Left forelimb (tissue), 1 donor: ENCODE measurements at regions not wholly inside any gene's neighbourhood (a gene's known extent, or its start where the extent isn't known, plus 50 kb on each side); places are given as distances from the start of the nearest gene placed in this dataset.
"Not testable (repeated sequence)": the region's sequence is repeated elsewhere in the genome, so short reads cannot be mapped to it uniquely, and the experiment has no call there.

Experiments
- DNase-seq: peaks from one replicate; pipeline ENCODE4 v3.0.0-alpha.2; 2018; ENCODE audit warnings: low spot score

GRCh38 chr14:53395267-53395666 lies 242.1 kb upstream of the DDHD1 start:
- not testable (repeated sequence) for DNase-seq

GRCh38 chr14:53391631-53392285 lies 238.6 kb upstream of the DDHD1 start:
- DNase-seq, result no peak

GRCh38 chr14:53391156-53391555 lies 238.0 kb upstream of the DDHD1 start:
- DNase-seq, result no peak

GRCh38 chr14:53390008-53390407 lies 236.9 kb upstream of the DDHD1 start:
- no peak for DNase-seq

- DNase-seq, result no peak
These were observed 236.1 kb upstream of the DDHD1 start for GRCh38 chr14:53389202-53389601.

- DNase-seq, result no peak
These were observed 233.2 kb upstream of the DDHD1 start for GRCh38 chr14:53386362-53386761.

GRCh38 chr14:53384536-53384935 lies 231.4 kb upstream of the DDHD1 start:
- no peak for DNase-seq

- no peak for DNase-seq
These were observed 230.9 kb upstream of the DDHD1 start for GRCh38 chr14:53384073-53384472.

GRCh38 chr14:53381895-53382294 lies 228.8 kb upstream of the DDHD1 start:
- no peak for DNase-seq

GRCh38 chr14:53380867-53381225 lies 227.7 kb upstream of the DDHD1 start:
- no peak for DNase-seq

- DNase-seq, result no peak
These were observed 227.1 kb upstream of the DDHD1 start for GRCh38 chr14:53380052-53380866.

GRCh38 chr14:53378142-53378541 lies 225.0 kb upstream of the DDHD1 start:
- DNase-seq, result no peak

GRCh38 chr14:53376064-53376463 lies 222.9 kb upstream of the DDHD1 start:
- no peak for DNase-seq

GRCh38 chr14:53375599-53375998 lies 222.5 kb upstream of the DDHD1 start:
- DNase-seq, result no peak

GRCh38 chr14:53368711-53369201 lies 215.6 kb upstream of the DDHD1 start:
- no peak for DNase-seq

- DNase-seq, result no peak
These were observed 214.9 kb upstream of the DDHD1 start for GRCh38 chr14:53368066-53368465.

GRCh38 chr14:53367644-53368026 lies 214.5 kb upstream of the DDHD1 start:
- peak; percentile 73 for DNase-seq

- no peak for DNase-seq
These were observed 212.5 kb upstream of the DDHD1 start for GRCh38 chr14:53365486-53366130.

- not testable (repeated sequence) for DNase-seq
These were observed 209.8 kb upstream of the DDHD1 start for GRCh38 chr14:53362916-53363315.

- no peak for DNase-seq
These were observed 207.7 kb upstream of the DDHD1 start for GRCh38 chr14:53360829-53361228.

GRCh38 chr14:53358166-53358565 lies 205.0 kb upstream of the DDHD1 start:
- no peak for DNase-seq

GRCh38 chr14:53356361-53357150 lies 203.4 kb upstream of the DDHD1 start:
- no peak for DNase-seq
